GM20431 (cell line): ENCODE measurements at regions not wholly inside any gene's neighbourhood (a gene's known extent, or its start where the extent isn't known, plus 50 kb on each side); places are given as distances from the start of the nearest gene placed in this dataset.
"Not testable (repeated sequence)": the region's sequence is repeated elsewhere in the genome, so short reads cannot be mapped to it uniquely, and the experiment has no call there.

Experiments used
- in situ Hi-C: fragments of 300-500 bp; cut with MseI, MboI; formaldehyde crosslinking; loops from one replicate; pipeline ENCODE4 v1.15.0; 2020; ENCODE audit warnings: low sequenced_read_pairs; ENCODE audit not compliant: unreplicated experiment

DNA sequence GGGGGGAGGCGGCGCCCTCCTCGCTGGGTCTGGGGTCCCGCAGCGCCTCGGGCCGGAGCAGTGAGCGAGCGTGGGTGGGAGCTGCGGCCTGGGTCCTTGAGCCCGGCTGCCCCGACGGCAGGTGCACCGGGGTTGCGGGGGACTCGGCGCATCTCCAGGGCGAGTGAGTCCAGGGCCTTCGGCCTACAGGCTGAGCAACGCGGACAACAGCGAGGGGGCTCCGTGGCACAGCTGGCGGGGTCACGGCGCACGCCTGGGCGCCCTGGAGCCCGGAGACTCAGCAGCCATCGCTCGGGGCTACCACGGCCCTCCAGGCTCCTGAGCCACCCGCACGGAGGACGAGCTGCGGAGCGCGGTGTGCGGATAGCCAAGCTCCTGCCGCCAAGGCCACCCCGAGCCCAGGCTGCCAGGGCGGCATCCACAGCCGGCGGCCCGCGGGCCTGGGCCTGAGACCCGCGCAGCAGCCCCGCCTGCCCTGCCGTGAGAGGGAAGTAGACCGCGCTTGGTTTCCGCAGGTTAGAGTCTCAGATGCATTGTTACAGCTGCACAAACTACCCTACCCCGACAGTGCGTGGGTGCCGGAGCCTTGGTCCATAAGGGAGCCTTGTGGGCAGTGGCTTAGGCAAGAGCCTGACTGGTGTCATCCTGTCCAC lies 253.9 kb upstream of the SGCG start:
- in situ Hi-C loops, result no loop called here

DNA sequence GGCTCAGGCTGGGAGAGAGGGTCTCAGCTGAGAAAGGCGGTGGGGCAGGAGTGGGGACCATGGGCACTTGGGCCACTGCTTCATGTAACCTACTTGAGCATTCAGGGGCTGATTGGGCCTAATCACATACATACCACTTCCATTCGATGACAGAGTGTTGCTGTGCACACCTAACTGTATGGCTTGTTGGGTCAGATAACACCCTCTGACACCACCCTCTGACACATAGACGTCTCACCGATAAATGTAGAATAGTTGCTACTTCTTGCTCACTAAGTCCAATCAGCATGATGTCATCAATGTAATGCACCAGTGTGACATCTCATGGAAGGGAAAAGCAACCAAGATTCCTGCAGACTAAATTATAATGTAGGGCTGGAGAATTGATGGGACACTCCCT lies 252.9 kb upstream of the SGCG start:
- in situ Hi-C loops, result not testable (repeated sequence)

DNA sequence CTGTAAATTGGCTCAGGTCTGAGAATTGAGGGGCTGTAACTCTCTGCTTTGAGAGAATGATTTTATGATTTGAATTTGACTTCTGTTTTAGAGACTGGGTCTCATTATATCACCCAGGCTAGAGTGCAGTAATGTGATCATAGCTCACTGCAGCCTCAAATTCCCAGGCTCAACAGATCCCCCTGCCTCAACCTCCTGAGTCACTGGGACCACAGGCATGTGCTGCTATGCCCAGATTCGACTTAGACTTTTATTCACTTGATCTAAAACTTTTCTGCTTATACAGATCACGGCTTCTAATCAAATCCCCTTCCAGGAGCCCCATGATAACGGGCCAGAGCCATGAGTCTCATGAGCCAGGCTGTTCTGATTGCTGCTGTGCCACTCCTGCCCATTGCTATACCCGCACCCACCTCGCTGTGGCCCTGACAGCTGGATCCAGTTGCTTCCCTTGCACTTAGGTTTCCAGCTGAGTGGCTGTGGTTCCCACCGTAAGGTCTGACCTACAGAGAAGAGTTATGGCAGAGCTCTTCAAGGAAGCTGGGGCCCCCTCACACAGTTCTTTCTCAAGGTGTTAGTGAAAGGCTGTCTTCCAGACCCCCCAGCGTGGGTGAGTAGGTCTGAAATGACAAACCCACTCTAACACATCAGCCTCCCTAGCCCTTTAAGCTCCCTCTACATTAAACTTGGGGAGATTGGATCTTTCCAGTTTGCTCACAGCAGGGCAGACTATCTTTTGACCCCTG lies 251.2 kb upstream of the SGCG start:
- in situ Hi-C loops, result no loop called here

DNA sequence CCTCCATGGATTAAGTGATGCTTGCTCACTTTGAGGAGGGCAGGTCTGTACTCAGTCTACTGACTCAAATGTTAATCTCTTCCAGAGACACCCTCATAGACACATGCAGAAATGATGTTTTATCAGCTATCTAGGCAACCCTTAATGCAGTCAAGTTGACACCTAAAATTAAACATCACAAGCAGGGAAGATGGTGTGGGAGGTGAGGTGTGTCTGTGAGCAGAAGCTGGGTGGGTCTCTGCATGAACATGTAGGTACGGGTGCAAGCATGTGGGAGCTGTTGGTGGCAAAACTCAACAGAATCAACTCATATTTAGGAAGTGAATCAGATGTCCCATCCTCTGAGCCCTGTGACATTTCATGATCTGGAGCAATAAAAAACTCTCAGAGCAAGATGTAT lies 249.2 kb upstream of the SGCG start:
- in situ Hi-C loops, result no loop called here

DNA sequence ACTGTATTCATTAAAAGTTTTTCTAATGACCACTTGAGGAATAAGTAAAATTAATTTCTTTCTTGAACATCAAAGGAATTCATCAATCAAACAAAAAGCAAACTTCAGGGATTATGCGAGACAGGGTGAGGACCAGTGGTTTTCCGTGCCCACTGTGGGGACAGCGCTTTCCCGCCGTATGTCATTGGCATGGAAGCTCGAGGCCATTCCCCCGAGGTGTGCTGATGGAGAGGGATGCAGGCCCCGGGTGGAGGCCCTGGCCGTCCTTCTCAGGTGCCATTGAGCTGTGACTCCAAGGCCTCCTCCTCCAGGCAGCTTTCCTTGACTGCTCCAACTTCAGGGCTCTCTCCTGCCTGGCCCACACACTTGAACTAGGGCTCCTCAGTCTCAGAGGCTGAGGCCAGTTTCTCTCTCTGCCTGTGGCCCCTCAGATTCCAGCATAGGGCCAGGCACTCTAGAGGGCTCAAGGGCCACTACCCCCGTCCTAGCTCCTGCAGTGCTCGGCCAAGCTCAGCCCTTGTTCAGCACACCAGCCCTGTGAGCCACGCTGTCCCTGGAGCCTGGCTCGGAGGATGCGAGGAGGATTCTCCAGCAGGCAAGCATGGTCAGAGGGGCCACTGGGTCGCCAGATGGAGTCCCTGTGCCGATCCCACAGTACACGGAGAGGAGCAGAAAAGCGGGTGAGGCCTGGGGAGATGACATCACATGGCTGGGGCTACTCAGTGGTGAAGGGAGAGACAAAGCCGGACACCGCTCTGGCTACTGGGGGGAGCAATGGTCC lies 248.0 kb upstream of the SGCG start:
- in situ Hi-C loops, result not testable (repeated sequence)

DNA sequence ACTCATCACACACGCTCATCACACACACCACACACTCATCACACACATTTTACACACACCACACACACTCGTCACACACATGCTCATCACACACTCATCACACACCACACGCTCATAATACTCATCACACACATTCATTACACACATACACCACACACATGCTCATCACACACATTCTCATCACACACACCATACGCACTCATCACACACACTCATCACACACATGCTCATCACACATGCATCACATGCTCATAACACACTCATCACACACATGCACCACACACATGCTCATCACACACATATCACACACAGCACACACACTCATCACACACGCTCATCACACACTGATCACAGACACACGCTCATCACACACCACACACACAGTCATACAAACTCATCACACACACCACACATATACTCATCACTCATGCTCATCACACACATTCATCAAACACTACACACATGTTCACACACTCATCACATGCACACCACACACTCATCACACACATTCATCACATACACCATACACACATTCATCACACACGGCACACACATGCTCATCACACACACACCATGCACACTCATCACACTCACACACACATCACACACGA lies 247.1 kb upstream of the SGCG start:
- in situ Hi-C loops, result no loop called here

DNA sequence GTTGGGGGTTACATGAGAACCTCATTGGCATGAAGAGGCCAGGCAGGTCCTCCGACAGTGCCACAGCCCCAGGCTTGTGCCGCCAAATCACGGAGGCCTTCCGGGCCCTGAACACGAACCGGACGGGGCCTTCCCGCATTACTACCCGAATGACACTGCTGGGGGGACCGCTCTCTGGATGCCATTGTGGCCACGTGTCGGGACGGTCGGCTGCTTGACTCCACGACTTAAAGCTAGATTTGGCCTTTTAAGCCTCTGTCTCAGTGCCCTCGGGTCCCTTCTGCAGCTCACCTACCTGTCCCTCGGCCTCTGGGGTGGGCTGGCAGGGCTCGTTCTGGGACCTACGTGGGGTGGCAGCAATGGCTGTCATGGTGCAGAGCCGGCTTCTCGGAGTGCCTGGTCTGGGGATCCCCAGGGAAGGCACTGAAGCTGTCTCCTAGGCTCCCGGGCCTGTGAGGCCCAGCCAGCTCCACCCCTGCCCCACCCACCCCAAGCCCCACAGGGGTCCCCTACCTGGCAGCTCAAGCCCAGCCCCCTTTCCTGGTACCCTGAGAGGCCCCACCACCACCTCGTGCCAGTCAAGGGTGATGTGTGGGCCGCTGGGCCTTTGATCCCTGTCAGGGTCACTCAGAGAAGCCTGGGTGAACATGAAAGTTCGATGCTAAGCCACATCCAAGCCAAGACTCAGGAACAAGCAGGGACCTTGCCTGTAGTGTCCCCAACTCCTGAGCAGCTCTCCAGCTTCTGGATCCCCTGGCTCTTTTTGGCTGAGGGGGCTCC lies 245.8 kb upstream of the SGCG start:
- in situ Hi-C loops, result no loop called here

DNA sequence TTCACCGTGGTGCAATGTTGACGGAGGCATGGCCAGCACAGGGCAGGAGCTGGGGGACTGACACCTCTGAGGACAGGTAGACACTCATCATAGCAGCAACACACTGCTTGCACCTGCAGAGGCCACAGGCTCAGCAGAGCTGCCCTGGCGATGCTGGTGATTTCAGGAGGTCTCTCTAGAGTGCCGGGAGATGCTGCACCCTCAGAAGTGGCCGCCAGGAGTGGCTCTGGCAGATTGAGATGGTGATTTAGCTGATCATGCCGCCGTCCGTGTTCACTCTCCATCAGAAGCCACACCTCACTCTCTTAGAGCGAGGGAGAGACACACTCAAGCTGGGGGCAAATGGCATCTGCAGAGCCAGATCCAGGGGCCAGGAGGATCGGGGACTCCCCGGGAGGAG lies 244.6 kb upstream of the SGCG start:
- in situ Hi-C loops, result no loop called here

DNA sequence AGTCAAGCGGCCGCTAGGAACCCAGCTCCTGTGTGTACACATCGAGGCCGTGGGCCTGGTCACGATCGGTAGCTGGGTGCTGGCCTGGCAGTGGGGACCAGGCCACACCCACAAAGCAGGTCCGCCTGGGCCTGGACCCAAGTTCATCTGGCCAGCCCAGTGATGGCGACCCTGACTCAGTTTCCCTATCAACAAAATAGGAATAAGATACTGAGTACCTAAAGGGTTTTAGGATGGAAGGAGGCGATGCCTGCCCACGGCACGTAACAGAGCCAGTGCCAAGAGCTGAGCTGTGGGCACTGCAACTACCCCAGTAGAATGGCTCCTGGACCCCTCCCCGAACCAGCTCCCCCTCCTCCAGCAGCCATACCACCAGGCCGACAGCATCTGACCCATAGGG lies 243.5 kb upstream of the SGCG start:
- in situ Hi-C loops, result no loop called here

DNA sequence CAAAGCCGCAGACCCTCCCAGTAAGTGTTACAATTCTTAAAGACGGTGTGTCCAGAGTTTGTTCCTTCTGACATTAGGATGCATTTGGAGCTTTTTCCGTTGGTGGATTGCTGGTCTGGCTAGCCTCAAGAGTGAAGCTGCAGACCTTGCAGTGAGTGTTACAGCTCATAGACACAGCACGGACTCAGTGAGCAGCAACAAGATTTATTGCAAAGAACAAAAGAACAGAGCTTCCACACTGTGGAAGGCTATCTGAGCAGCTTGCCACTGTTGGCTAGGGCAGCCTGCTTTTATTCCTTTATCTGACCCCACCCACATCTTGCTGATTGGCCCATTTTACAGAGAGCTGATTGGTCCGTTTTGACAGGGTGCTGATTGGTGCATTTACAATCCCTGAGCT lies 242.8 kb upstream of the SGCG start:
- in situ Hi-C loops, result no loop called here

DNA sequence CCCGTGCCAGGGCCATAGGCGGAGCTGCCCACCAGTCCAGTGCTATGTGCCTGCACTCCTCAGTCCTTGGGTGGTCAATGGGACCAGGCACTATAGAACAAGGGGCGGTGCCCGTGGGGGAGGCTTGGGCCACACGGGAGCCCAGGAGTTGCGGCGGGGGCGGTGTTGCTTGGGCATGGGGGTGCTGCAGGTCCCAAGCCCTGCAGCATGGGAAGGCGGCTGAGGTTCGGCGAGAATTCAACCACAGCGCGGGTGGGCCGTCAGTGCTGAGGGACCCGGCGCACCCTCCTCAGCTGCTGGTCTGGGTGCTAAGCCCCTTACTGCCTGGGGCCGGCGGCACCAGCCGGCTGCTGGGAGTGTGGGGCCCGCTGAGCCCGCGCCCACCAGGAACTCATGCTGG lies 242.2 kb upstream of the SGCG start:
- in situ Hi-C loops, result no loop called here

DNA sequence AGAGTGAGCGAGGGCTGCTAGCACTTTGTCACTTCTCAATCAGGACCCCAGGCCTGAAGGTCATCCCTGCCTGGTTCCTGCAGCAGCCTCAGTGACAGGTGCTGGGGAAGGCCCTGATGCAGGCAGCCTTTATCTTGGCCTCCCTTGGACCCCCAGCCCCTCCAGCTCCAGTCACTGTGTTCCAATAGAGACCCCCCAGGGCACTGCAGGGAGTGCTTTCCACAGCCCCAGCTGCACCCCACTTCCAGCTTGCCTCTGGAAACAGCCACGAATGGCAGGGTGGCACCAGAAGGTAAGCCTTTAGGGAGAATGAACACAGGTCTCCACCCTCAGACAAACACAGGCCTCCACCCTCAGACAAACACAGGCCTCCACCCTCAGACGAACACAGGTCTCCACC lies 241.6 kb upstream of the SGCG start:
- in situ Hi-C loops, result no loop called here

DNA sequence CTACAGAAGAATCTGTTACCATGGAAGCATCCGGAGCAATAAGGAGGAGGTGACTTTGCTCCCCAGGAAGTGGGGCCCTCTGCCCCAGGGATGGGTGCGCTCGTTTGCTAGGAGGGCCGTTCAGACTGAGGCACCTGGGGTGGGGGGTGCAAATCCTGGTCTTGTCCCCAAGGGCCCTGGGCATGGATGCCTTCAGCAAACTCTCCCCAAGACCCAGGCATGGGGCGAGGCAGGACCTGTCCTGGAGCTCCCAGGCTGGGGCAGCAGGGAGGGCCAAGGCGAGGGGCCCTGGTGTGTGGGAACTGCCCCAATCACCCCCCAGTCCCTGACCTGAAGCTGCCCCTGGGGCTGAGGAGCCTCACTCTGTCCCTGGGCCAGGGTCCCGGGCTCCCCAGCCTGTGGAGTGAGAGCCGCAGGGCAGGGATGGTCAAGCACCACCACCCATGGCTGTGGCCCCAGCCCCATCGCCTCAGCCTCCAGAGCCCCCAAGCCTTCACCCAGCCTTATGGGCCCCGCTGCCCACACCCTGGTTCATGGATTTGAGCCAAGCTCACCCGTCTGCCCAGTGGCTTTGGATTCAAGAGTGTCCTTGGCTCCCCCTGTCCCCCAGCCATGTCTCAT lies 240.6 kb upstream of the SGCG start:
- in situ Hi-C loops, result loop anchor here (10.0 kb wide), 1 partner anchor 1425 kb away; no protein-coding TSS in a partner anchor

DNA sequence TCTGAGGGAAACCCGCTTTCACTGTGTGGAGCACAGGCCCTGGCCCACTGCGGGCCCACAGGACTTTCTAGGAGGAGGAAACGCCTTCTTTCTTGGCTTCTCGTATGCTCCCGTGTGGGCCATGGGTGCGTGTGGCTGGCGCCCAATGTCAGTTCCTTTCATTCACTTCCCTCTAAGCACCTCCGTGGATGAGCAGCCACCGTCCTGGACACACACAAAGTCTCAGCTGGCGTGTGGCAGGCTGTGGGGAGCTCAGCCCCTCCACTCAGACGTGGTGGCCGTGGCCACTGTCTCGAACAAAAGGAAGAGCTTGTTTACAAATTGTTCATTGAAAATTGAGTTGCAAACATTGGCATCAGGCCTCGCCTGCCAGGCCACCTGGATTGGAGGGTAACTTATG lies 240.0 kb upstream of the SGCG start:
- in situ Hi-C loops, result loop anchor here (10.0 kb wide), 1 partner anchor 1424 kb away; no protein-coding TSS in a partner anchor

DNA sequence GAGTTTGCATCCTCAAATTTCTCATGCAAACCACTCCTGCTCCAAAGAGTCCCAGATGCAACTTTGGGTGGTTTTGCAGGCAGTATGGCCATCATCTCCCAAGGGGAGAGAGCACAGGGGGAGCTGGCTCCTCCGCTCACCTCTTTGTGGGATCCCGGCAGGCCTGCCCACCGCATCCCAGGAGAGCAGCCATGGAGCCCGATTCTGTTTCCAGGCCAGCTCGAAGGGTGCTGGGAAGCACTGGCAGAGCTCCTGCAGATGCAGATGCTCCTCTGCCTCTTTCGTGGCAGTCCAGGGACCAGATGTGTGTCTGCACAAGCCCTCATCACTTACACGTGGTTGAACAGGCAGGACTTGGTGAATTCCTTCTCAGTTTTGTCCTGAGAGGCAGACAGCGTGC lies 239.3 kb upstream of the SGCG start:
- in situ Hi-C loops, result loop anchor here (10.0 kb wide), 1 partner anchor 1423 kb away; no protein-coding TSS in a partner anchor

DNA sequence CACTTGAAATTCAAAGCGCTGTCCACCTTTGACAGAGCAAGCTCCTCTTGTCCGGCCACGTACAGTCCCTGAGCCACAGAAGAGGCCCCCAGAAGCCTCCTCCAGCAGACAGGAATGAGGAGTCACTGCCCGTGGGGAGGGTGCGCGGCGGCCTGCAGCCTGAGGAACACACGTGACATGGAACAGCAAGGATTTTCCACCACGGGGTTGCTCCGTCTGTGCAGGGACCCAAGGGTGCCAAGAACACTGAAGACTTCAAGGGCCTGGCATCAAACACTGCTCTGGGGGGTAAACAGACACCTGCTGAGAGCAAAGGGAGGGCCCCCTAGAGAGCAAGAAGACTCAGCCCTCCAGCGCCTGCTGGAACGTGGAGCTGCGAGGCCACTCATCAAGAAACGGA lies 237.9 kb upstream of the SGCG start:
- in situ Hi-C loops, result loop anchor here (10.0 kb wide), 1 partner anchor 1422 kb away; no protein-coding TSS in a partner anchor

DNA sequence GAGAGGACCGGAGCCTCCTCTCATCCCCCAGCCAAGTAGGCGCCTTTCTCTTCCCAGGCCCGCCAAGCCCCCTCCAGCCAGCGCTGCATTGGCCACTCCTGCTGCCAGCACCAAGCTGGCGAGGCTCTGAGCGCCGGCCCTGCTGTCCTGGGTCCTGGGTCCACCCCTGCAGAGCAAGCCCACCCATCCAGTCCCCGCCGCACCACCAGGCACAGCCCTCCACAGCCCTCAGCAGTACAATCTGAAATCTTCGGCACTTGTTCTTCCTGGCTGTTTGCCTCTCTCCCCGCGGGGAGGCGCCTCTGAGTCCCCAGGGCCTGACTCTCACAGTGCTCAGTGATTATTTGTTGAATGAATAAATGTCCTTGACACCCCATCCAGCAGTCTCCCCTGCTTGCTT lies 236.4 kb upstream of the SGCG start:
- in situ Hi-C loops, result loop anchor here (10.0 kb wide), 1 partner anchor 1420 kb away; no protein-coding TSS in a partner anchor

DNA sequence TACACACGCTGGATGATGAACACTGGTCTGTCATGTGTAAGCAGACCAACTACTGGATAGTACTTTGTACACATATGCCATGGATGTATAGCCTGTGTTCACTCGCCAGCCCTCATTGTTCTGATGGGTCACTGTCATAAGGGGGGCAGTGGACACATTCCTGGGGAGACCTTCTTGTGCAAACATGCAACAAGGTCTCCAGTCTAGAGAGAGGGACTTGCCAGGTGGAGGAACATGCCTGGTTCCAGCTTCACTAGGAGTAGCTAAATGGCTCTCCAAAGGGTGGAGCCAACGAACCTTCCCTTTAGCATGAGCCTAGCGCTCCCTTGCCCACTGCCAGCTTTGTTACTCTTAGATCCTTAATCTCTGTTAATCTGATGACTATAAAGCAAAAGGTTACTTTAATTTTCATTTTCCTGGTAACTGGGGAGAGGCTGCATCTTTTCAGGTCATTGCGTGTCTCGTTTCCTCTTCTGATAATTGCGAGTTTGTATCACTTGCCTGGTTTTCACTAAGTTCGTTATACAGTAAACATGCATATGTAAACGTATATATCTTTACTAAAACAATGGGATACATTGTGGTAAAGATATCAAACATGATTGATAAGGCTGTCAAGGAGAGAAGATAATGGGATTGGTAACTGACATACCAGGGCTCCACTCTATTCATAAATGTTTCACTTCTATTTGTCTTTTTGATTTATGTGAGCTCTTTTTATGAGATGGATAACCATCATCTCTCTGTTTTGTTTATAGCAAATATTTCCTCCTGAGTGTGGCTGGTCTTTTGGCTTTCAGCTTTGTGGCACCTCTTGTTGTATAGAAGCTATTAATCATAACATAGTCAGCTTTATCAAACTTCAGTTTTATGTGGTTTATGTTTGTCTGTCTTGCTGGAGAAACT lies 235.2 kb upstream of the SGCG start:
- in situ Hi-C loops, result loop anchor here (10.0 kb wide), 1 partner anchor 1419 kb away; no protein-coding TSS in a partner anchor
